ENCODE measurements at regions not wholly inside any gene's neighbourhood (a gene's known extent, or its start where the extent isn't known, plus 50 kb on each side); places are given as distances from the start of the nearest gene placed in this dataset.
"Not testable (repeated sequence)": the region's sequence is repeated elsewhere in the genome, so short reads cannot be mapped to it uniquely, and the experiment has no call there.

DNA sequence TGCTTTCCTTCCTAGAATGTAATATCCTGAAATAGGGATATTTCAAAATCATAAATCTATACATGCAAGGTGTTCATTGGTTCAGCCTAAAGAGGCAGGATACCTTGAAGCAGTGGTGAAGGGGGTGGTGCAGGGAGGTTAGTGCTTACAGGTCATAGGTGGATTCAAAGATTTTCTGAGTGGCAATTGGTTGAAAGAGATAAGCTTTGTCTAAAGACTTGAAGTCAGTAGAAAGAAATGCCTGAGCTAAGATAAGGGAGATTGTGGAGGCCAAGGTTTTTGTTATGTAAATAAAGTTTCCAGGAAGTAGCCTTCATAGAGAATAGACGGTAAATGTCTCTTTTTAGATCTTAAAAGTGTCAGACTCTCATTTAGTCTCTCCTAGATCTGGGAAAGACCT is 741.2 kb upstream of the ZWINT start:
- DNase-seq, result no peak

DNA sequence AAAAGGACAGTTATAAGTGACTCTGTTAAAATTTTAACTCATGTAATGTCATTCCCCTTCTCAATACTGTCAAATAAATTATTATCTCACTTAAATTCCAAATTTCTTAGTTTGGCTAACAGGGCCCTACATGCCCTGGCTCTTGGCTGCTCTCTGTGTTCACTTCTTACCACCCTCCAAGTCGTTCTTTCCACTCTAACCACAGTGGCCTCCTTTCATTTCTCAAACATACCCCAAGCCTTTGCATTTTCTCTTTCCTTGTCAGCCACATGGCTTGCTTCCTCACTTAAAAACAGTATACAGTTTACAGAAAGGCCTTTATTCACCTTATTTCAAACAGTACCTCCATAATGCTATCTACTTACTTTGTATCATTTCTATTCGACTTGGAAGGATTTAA is 737.1 kb upstream of the ZWINT start:
- DNase-seq, result no peak

DNA sequence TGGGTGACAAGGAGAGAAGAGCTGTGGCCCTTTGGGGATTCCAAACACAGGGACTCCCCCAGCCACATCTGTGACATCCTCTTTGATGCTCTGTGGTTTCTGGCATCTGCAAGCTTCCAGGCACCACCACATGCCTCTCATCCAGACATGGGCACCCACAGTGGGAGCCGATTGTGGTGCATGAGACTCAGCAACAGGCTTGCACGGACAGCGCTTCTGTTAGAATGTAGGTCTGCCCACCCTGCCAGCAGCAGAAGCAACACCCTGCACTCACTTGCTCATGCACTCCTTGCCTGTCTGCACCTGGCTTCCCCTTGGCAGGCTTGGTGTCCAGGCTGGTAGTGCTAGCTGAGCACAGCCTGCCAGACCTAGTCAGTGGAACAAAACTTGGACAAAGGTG is 735.0 kb upstream of the ZWINT start:
- DNase-seq, result no peak

DNA sequence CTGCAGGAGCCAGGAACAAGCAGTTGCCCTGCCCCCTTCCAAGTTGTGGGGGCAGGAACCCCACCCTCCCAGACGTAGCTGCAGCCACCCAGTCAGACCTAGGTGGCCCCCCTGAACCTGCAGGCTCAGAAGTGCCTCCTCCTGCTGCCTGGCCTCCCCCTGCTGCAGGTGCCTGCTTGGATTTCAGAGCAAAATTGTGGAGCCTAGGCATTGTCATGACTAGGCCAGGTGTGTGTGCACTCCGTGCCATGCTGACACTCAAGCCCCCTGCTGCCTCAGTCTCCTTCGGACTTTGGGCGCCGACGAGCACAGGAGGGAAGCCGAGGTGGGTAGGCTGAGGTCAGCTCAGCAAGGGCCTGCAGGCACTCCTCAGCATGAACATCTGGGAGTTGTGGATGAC is 733.9 kb upstream of the ZWINT start:
- no peak for DNase-seq

- no peak for DNase-seq
Measured at GRCh38 chr10:57094083-57094482, 733.0 kb upstream of the ZWINT start.

GRCh38 chr10:57053530-57053929 is 692.5 kb upstream of the ZWINT start:
- DNase-seq, result no peak

GRCh38 chr10:57049096-57049495 is 688.0 kb upstream of the ZWINT start:
- DNase-seq, result no peak

- DNase-seq, result no peak
Measured at GRCh38 chr10:57038531-57038930, 677.5 kb upstream of the ZWINT start.

DNA sequence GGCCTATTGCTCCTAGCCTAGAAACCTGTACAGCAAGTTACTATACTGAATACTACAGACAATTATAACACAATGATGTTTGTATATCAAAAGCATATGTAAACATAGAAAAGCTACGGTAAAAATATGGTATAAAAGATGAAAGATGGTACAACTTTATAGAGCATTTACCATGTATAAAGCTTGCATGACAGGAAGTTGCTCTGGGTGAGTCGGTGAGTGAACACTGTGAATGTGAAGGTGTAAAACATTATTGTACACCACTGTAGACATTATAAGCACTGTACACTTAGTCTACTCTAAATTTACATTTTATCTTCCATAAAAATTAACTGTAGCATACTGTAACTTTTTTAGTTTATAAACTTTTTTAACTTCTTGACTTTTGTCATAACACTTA is 674.3 kb upstream of the ZWINT start:
- DNase-seq, result no peak

DNA sequence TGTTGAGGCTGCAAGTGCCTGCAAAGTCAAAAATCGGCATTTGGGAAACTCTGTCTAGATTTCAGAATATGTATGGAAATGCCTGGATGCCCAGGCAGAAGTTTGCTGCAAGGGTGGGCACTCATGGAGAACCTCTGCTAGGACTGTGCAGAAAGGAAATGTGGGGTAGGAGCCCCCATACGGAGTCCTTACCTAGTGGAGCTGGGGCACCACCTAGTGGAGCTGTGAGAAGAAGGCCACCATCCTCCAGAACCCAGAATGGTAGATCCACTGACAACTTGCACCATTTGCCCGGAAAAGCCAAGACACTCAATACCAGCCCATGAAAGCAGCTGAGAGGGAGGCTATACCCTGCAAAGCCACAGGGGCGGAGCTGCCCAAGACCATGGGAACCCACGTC is 671.2 kb upstream of the ZWINT start:
- not testable (repeated sequence) for DNase-seq

DNA sequence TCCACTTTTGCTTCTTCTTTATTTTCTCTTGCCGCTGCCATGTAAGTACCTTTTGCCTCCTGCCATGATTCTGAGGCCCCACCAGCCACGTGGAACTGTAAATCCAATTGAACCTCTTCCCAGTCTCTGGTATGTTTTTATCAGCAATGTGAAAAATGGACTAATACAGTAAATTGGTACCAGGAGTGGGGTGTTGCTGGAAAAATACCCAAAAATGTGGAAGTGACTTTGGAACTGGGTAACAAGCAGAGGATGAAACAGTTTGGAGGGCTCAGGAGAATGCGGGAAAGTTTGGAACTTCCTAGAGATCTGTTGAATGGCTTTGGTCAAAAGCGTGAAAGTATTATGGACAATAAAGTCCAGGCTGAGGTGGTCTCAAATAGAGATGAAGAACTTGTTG is 670.3 kb upstream of the ZWINT start:
- DNase-seq, result no peak

- DNase-seq, result no peak
Measured at GRCh38 chr10:57026307-57026706, 665.2 kb upstream of the ZWINT start.

DNA sequence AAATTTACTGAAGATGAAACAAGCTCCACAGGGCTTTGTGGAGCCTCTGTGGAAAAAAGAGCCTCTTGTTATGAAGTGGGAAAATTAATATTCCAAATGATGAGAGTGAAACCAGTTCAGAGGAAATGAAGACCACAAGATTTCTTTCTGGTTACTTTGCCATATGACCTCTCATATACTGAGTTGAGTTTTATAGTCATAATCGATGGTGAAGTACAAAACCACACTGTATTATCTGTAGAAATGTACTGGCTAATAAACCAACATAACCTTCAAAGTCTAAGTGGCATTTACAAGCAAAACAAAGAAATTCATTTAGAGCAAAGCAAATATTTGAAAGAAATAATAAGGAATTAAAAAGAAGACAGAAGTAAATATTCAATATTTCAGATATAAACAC is 662.6 kb upstream of the ZWINT start:
- no peak for DNase-seq

- no peak for DNase-seq
Measured at GRCh38 chr10:57018452-57018851, 657.4 kb upstream of the ZWINT start.

DNA sequence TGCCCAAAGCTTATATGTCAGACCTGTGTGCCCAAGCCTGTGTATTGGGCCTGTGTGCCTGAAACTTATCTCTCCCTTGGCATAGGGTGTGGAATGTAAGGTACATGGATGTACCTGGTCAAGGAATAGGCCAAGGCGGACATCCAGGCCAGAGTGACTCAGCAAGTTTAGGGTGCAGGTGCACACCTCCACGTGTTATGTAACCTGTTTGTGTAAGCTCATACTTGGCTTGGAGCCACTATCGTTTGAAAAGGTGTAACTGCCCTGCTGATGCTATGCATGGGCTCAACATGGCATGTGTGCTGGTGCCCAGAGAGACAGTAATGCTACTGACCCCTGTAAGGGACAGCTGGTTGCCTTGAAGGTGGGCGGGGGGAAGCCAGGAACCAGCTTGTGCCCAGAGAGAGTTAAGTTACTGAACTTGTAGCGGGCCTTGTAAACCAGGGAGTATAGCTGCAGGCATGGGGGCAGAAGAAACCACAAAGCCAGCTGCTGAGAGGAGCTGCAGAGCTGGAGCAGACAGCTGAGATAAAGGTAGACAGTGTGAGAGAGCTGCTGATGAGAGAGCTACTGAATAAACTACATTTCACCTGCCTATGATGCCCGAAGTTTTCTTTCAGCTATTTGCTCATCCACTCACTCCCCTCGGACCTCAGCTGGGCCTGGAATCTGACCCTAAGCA is 656.4 kb upstream of the ZWINT start:
- DNase-seq, result no peak

DNA sequence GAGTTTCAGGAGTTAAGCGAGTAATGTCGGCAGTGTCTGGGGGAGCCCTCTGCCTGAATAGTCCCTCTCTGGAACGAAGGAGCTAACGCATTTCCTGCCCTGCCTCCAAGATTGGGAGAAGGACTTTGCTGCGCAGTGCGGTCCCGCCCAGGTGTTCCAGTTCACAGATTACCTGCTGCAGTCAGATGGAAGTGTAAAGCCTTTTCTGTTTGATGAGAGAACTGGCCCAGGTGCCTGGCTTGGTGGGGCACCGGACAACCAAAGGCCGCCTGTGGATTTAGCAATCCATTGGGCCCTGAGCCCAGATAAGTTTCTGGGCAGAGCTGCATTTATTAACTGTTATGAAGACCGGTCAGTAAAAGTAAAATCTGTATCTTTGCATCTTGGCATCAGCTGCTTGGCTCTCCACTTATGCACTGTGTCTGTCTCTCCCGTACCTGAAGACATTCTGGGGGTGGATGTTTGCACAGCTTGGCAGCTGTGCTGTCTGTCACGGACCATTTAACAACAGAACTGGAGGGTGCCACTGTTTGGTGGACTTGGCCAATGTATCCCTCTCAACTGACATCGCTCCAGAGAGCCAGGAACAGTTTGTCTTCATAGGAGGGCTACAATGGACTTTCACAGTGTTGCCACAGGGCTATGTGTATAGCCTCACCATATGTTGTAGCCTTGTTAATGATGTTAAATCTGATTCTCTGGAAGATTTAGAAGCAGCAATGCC is 654.7 kb upstream of the ZWINT start:
- DNase-seq, result no peak

- no peak for DNase-seq
Measured at GRCh38 chr10:57015187-57015586, 654.1 kb upstream of the ZWINT start.

- DNase-seq, result no peak
Measured at GRCh38 chr10:57014758-57015157, 653.7 kb upstream of the ZWINT start.

DNA sequence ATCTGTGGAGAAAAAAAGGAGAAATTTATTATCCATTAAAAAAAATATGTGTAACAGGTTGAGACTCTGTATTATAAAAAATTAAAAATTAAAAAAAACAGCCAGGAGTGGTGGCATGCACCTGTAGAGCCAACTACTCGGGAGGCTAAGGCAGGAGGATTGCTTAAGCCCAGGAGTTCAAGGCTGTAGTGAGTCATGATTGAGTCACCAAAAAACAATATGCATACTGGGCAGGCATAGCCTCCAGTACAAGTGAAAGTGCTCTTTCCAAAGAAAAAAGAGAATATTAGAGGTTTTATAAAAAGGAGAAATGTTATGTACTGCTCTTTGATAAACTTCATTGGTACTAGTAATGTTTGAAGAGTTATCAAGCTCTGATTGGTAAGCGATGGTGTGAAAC is 647.1 kb upstream of the ZWINT start:
- DNase-seq, result no peak

DNA sequence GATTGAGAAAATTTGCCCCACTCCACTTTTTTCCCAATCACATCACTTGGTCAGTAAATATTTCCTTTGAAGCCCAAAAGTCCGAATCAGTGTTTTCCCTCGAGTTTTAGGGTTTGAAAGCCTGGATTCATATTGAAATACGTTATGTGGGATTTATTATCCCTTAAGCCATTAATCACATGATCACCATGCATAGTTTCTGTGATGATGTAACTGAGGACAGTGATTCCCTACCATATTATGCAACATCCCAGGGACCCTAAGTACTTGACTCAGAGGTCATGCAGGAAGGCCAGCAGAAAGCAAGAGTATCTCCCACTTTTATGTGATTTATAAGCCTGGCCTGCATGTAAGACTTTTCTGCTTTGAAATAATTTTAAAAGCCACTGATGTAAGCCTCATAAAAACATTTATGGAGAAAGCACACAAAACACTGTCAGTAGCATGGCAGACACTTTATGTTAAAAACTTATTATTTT is 630.6 kb upstream of the ZWINT start:
- no peak for DNase-seq

DNA sequence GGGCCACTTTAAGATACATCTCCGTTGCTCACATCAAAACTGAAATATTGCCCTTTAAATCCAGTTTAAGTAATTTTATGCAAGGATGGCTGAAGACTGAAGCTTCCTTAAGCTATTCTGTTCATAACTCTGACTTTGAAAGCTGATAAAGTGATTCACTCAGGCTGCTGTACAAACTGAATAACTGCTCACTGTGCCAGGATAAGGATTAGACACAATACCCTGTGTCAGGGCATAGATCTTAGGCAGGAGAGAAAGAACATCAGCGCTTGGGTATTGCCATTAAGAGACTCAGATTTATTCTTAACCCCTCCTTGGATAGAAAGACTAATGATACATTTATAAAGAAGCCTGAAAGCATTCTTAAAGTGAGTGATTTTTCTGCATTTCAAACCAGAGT is 614.5 kb upstream of the ZWINT start:
- DNase-seq, result no peak

GRCh38 chr10:56973766-56974165 is 612.7 kb upstream of the ZWINT start:
- DNase-seq, result no peak

DNA sequence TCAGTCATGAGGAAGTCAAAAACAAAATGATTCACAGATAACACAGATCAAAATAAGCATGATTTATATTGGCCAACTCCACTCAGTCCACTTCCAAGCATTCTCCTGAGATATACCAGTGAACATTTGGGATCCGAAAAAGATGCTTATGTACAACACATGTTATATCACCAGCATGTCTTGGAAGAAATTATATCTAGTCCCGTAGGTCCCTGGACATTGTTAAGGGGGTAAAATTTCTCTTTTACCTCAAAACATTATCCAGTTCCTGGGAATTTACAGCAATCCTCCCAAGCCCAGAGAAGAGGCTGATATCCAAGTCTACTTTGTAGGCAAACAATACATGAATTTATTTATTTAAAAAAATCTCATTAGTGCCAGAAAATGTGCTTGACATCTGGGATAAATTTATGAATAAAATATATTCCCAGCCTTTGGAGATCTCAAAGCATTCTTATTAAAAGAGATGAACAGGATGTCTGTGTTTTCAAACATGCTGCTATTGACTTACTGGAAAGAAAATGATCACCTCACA is 582.2 kb upstream of the ZWINT start:
- DNase-seq, result no peak

GRCh38 chr10:56934515-56934914 is 573.5 kb upstream of the ZWINT start:
- DNase-seq, result no peak

DNA sequence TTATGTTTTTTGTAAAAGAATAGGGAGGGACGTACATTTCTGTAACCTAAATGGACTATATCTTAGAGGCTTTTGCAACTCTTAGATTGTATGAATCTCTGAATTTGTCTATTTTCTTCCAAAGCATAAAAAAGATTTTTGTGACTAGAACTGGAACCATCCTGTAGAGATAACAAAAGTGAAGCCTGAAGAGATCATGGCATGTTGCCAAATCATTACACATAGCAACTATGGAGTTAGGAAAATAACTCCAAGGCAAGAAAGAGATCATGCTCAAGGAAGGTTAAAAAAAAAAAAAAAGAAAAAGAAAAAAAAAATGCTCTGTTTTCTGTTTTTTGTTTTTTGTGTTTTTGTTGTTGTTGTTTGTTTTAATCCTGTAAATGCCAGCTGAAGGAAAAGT is 567.7 kb upstream of the ZWINT start:
- DNase-seq, result no peak
